Retinal pigment epithelial cell (primary cell): ENCODE measurements at regions not wholly inside any gene's neighbourhood (a gene's known extent, or its start where the extent isn't known, plus 50 kb on each side); places are given as distances from the start of the nearest gene placed in this dataset.
"Not testable (repeated sequence)": the region's sequence is repeated elsewhere in the genome, so short reads cannot be mapped to it uniquely, and the experiment has no call there.

ENCODE experiments used
- DNase-seq: peaks from one replicate; pipeline ENCODE4 v3.0.0-alpha.2; 2010; ENCODE audit warnings: low read depth
- H3K4me3 ChIP-seq: 2 replicates; pipeline ENCODE4 v1.5.1; 2011; ENCODE audit warnings: mild to moderate bottlenecking, low read length, control low read depth, moderate library complexity

- not testable (repeated sequence) for DNase-seq, H3K4me3 ChIP-seq
Observed at GRCh38 chr16:88224131-88224898, 158.4 kb upstream of the ZNF469 start.

- not testable (repeated sequence) for DNase-seq, H3K4me3 ChIP-seq
Observed at GRCh38 chr16:88225640-88226230, 157.0 kb upstream of the ZNF469 start.

GRCh38 chr16:88226302-88226701, 156.5 kb upstream of the ZNF469 start:
- DNase-seq, H3K4me3 ChIP-seq: not testable (repeated sequence)

GRCh38 chr16:88227026-88227721, 155.6 kb upstream of the ZNF469 start:
- H3K4me3 ChIP-seq, DNase-seq: not testable (repeated sequence)

GRCh38 chr16:88227722-88228482, 154.9 kb upstream of the ZNF469 start:
- not testable (repeated sequence) for DNase-seq, H3K4me3 ChIP-seq

- DNase-seq: not testable (repeated sequence)
Observed at GRCh38 chr16:88228751-88229150, 154.0 kb upstream of the ZNF469 start.

GRCh38 chr16:88229710-88230109, 153.0 kb upstream of the ZNF469 start:
- not testable (repeated sequence) for DNase-seq, H3K4me3 ChIP-seq

More at GRCh38 chr16:88228751-88229150, 154.0 kb upstream of the ZNF469 start:
- H3K4me3 ChIP-seq: not testable (repeated sequence)

GRCh38 chr16:88230276-88230966, 152.3 kb upstream of the ZNF469 start:
- H3K4me3 ChIP-seq, DNase-seq: not testable (repeated sequence)

GRCh38 chr16:88230967-88231615, 151.7 kb upstream of the ZNF469 start:
- not testable (repeated sequence) for H3K4me3 ChIP-seq, DNase-seq

DNA sequence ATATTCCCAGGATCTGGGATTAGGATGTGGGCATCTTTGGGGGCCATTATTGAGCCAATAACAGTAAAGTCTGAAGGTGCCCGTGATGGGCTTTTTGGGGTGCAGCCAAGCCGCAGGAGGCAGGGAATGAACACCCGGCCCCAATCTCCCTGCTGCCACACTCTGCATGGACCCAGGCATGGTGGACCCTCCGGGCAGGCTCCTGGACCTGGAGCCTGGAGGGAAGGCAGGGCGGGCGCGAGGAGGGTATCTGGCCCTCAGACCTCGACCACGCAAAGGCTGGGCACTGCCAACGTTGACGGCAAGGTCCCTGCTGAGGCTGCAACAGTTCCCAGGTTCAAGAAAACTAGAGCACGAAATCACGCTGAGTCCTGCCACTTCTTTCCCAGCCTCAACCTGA, 150.9 kb upstream of the ZNF469 start:
- not testable (repeated sequence) for DNase-seq, H3K4me3 ChIP-seq

- not testable (repeated sequence) for DNase-seq, H3K4me3 ChIP-seq
Observed at GRCh38 chr16:88232401-88233258, 150.1 kb upstream of the ZNF469 start.

DNA sequence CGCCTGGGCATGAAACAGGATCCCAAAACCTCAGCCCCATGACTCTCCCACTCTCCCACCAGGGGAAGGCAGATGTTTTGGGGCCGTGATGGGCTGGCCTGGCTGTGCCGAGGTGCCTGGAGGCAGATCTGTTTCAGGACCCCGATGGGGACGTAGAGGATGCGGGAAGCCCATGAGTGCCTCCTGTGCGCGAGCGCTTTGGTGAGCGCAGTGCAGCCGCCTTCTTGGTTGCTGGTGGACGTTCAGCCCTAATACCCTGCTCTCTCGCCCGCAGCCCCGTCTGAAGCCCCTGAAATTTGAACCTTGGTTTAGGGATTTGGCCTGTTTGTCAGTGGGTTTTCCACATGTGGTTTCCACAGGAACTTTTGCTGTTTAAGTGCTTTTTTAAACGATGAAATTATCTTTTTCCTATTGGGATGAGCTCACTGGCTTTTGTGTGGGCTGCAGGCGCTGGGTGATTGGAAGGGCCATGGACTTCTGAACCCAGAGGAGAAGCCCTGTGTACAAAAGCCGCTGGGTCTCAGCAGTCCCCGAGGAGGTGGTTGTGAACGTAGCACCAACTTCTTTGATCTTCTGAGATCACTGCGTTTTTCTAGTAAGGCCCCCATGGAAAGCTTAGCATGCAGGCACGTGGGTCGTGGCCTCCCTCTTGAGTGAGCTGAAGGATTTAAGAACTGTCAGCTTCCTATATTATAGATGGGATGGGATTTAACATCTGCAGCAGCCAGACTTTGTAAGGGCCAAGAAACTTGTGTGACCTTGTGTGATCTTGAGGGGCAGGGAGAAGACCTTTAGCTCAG, 148.9 kb upstream of the ZNF469 start:
- H3K4me3 ChIP-seq, DNase-seq: not testable (repeated sequence)

DNA sequence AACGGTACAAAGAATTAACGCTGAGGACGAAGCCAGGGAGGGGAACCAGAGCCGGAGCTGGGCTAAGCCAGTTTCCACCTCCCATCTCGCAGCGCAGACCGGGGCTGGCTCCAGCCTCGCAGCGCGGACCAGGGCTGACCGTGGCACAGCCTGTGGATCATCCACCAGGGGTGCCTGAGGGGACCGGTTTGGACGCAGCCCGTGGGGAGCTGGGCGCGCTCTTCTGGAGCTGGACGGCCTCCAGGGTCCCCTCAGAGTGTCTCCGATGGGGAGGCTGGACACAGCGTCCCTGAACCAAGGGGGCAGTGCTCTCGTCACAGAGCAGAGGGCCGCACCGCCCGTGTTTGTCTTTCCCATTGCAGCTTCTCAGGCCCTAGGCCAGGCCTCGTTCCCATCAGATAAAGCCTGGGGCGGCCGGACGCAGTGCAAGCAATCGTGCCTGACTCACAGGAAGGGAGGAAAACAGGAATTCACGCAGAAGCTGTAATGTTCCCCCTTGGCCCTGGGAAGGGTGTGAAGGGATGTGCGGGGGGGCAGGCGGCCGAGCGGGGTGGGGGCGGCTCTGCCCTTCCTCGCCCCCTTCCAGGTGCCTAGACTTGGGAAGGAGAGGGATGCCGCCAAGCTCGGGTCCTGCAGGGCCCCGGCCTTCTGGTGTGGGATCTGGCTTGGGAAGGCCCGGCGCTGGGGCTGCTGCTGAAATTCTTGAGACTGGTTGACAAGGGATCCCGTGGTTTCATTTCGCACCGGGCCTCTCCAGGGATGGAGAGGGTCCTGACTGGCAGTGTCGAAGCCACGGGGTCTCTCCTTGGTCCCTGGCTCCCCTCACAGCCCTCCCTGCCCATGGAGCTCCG, 148.1 kb upstream of the ZNF469 start:
- not testable (repeated sequence) for DNase-seq, H3K4me3 ChIP-seq

DNA sequence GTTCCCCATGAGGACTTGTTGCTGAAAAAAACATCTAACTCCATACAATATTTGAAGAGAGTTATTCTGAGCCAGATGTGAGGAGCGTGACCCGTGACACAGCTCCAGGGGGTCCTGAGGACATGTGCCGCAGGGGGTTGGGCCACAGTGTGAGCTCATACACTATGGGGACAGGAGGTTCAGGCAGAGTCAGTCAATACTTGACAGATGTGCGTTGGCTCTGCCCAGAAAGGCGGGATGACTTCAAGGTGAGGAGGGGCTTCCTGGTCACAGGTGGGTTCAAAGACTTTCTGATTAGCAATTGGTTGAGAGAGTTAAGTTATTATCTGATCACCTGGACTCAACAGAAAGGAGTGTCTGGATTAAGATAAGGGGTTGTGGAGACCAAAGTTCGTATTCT, 147.1 kb upstream of the ZNF469 start:
- DNase-seq, H3K4me3 ChIP-seq: not testable (repeated sequence)

GRCh38 chr16:88236229-88236628, 146.5 kb upstream of the ZNF469 start:
- peak; percentile 48 for DNase-seq
- not testable (repeated sequence) for H3K4me3 ChIP-seq

DNA sequence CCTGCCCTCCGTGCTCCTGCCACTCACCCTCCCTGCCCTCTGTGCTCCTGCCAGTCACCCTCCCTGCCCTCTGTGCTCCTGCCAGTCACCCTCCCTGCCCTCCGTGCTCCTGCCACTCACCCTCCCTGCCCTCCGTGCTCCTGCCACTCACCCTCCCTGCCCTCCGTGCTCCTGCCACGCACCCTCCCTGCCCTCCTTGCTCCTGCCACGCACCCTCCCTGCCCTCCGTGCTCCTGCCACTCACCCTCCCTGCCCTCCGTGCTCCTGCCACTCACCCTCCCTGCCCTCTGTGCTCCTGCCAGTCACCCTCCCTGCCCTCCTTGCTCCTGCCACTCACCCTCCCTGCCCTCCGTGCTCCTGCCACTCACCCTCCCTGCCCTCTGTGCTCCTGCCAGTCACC, 145.4 kb upstream of the ZNF469 start:
- not testable (repeated sequence) for DNase-seq, H3K4me3 ChIP-seq
